DOHH2 (cell line): ENCODE measurements at regions not wholly inside any gene's neighbourhood (a gene's known extent, or its start where the extent isn't known, plus 50 kb on each side); places are given as distances from the start of the nearest gene placed in this dataset.

ENCODE experiments used
- H3F3A ChIP-seq: fragments of 200-600 bp; sonication (generic), shearing (Covaris generic); 2 replicates; pipeline ENCODE4 v1.6.0; 2016; ENCODE audit warnings: antibody characterized with exemption, mild to moderate bottlenecking; ENCODE audit not compliant: control insufficient read depth, insufficient read depth
- H3K27ac ChIP-seq: fragments of 200-600 bp; sonication (generic); 2 replicates; pipeline ENCODE4 v1.5.1; 2014; ENCODE audit warnings: low read depth, mild to moderate bottlenecking, low read length, moderate library complexity
- H3K27me3 ChIP-seq: fragments of 200-600 bp; sonication (generic); 2 replicates; pipeline ENCODE4 v1.6.1; 2014; ENCODE audit warnings: mild to moderate bottlenecking, low read length, mixed read lengths; ENCODE audit not compliant: control insufficient read depth
- H3K36me3 ChIP-seq: fragments of 200-600 bp; sonication (generic); 2 replicates; pipeline ENCODE4 v1.6.1; 2014; ENCODE audit warnings: mild to moderate bottlenecking, low read length, moderate library complexity, mixed read lengths; ENCODE audit not compliant: control insufficient read depth
- H3K4me1 ChIP-seq: fragments of 200-600 bp; sonication (generic); 2 replicates; pipeline ENCODE4 v1.6.1; 2014; ENCODE audit warnings: mild to moderate bottlenecking, low read length, mixed read lengths; ENCODE audit not compliant: control insufficient read depth
- H3K4me2 ChIP-seq: fragments of 200-600 bp; sonication (generic); 2 replicates; pipeline ENCODE4 v1.6.0; 2014; ENCODE audit warnings: mild to moderate bottlenecking, low read length, moderate library complexity
- H3K4me3 ChIP-seq: fragments of 200-600 bp; sonication (generic); 2 replicates; pipeline ENCODE4 v1.5.1; 2014; ENCODE audit warnings: mild to moderate bottlenecking, low read length, mixed read lengths
- H3K79me2 ChIP-seq: fragments of 200-600 bp; sonication (generic); 2 replicates; pipeline ENCODE4 v1.6.1; 2014; ENCODE audit warnings: mild to moderate bottlenecking, low read length, mixed read lengths; ENCODE audit not compliant: control insufficient read depth
- H3K9me2 ChIP-seq: fragments of 200-600 bp; sonication (generic); replicated peaks from 2 replicates; pipeline ENCODE4 v1.6.1; 2014; ENCODE audit warnings: mild to moderate bottlenecking, low read length, mixed read lengths; ENCODE audit not compliant: control insufficient read depth
- H3K9me3 ChIP-seq: fragments of 200-600 bp; sonication (generic); 2 replicates; pipeline ENCODE4 v1.6.1; 2014; ENCODE audit warnings: antibody characterized with exemption, low read length, mixed read lengths; ENCODE audit not compliant: control insufficient read depth, insufficient read depth
- H4K20me1 ChIP-seq: fragments of 200-600 bp; sonication (generic); 2 replicates; pipeline ENCODE4 v1.6.0; 2014; ENCODE audit warnings: low read depth, mild to moderate bottlenecking, antibody characterized with exemption, low read length, moderate library complexity; ENCODE audit not compliant: control insufficient read depth, insufficient read depth
- EZH2phosphoT487 ChIP-seq: fragments of 200-600 bp; sonication (generic); IDR thresholded peaks from 2 replicates; pipeline ENCODE4 v1.6.1; 2017; ENCODE audit warnings: borderline replicate concordance, mild to moderate bottlenecking, antibody characterized with exemption, low read length, moderate library complexity, mixed read lengths
- TF ChIP-seq, protein P1 (sequence below): fragments of 200-600 bp; sonication (generic); IDR thresholded peaks from one replicate; pipeline ENCODE4 v1.5.1; 2014; ENCODE audit warnings: antibody characterized with exemption, mild to moderate bottlenecking, low read depth, low read length; ENCODE audit not compliant: poor library complexity, severe bottlenecking

DNA sequence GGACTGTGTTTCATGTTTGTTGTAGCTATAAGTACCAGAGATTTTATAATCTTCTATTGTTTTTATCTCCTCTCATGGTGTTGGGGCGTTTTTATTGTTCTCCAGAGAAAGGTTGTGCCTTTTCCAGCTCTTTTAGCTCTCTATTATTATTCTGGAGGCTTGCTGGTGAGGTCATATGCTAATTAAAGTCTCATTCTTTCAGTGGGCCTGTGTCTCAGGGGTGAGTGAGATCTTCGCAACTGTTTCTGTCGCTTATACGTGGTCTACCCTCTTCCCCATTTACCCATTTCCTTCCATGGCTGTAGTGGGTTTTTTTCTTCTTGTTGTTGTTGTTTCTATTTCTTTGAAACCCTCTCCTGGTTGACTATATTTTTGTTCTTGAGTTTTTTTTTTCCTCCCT, 584.9 kb downstream of the TMEM182 start:
- Histone ChIP-seq H3K9me3 (no peaks in the 10 kb centered on the region), H3K36me3 (no peaks in the 10 kb centered on the region), H3K79me2 (no peaks in the 10 kb centered on the region), H3F3A (no peaks in the 10 kb centered on the region), H3K4me3 (no peak overlapping the region), H4K20me1 (no peaks in the 10 kb centered on the region), H3K27ac (no peak overlapping the region), H3K27me3 (no peaks in the 10 kb centered on the region), H3K9me2 (no peaks in the 10 kb centered on the region), H3K4me1 (no peaks in the 10 kb centered on the region), H3K4me2 (no peak overlapping the region)
- TF ChIP-seq, protein P1, sequence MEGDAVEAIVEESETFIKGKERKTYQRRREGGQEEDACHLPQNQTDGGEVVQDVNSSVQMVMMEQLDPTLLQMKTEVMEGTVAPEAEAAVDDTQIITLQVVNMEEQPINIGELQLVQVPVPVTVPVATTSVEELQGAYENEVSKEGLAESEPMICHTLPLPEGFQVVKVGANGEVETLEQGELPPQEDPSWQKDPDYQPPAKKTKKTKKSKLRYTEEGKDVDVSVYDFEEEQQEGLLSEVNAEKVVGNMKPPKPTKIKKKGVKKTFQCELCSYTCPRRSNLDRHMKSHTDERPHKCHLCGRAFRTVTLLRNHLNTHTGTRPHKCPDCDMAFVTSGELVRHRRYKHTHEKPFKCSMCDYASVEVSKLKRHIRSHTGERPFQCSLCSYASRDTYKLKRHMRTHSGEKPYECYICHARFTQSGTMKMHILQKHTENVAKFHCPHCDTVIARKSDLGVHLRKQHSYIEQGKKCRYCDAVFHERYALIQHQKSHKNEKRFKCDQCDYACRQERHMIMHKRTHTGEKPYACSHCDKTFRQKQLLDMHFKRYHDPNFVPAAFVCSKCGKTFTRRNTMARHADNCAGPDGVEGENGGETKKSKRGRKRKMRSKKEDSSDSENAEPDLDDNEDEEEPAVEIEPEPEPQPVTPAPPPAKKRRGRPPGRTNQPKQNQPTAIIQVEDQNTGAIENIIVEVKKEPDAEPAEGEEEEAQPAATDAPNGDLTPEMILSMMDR, result no peak
- TF ChIP-seq EZH2phosphoT487, result no peak

DNA sequence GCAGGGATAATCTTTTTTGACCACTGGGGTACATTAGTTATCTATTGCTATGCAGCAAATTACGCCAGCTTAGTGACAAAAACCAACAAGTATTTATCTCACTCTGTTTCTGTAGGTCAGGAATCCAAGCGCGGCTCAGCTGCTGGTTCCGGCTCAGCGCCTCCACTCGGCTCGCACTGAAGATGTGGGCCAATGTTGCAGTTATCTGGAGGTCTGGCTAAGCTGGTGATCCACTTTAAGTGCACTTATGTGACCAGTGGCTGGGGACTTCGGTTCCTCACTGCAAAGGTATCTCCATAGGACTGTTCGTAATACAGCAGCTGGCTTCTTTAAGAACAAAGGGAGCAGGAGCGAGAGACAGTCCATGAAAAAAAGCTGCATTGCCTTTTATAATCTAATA, 591.9 kb downstream of the TMEM182 start:
- TF ChIP-seq, protein P1, result no peak
- TF ChIP-seq EZH2phosphoT487, result no peak
- H3K79me2 ChIP-seq, result no peaks in the 10 kb centered on the region
- no peaks in the 10 kb centered on the region for H3K27me3 ChIP-seq
- H3K4me2 ChIP-seq, result no peak overlapping the region
- no peaks in the 10 kb centered on the region for H3K9me2 ChIP-seq
- H3K36me3 ChIP-seq, result no peaks in the 10 kb centered on the region
- H3K4me3 ChIP-seq, result no peak overlapping the region
- no peaks in the 10 kb centered on the region for H3F3A ChIP-seq
- H3K4me1 ChIP-seq, result no peaks in the 10 kb centered on the region
- H3K27ac ChIP-seq, result no peak overlapping the region
- H3K9me3 ChIP-seq, result no peaks in the 10 kb centered on the region
- no peaks in the 10 kb centered on the region for H4K20me1 ChIP-seq

- Histone ChIP-seq H3K4me3 (no peak overlapping the region), H3F3A (no peaks in the 10 kb centered on the region), H3K9me3 (no peaks in the 10 kb centered on the region), H3K36me3 (no peaks in the 10 kb centered on the region), H3K27me3 (no peaks in the 10 kb centered on the region), H3K4me2 (no peak overlapping the region), H3K9me2 (no peaks in the 10 kb centered on the region), H3K27ac (no peak overlapping the region), H3K4me1 (no peaks in the 10 kb centered on the region), H3K79me2 (no peaks in the 10 kb centered on the region), H4K20me1 (no peaks in the 10 kb centered on the region)
- TF ChIP-seq, protein P1, result no peak
- TF ChIP-seq EZH2phosphoT487, result no peak
These were observed 593.5 kb downstream of the TMEM182 start for GRCh38 chr2:103355287-103355686.

- H3K4me2 ChIP-seq, result no peak overlapping the region
- no peaks in the 10 kb centered on the region for H3K36me3 ChIP-seq
- H3K79me2 ChIP-seq, result no peaks in the 10 kb centered on the region
- H3F3A ChIP-seq, result no peaks in the 10 kb centered on the region
- no peaks in the 10 kb centered on the region for H3K4me1 ChIP-seq
- TF ChIP-seq, protein P1, result no peak
- TF ChIP-seq EZH2phosphoT487, result no peak
- no peaks in the 10 kb centered on the region for H3K9me2 ChIP-seq
- H3K4me3 ChIP-seq, result no peak overlapping the region
- H3K27me3 ChIP-seq, result no peaks in the 10 kb centered on the region
- H3K27ac ChIP-seq, result no peak overlapping the region
- no peaks in the 10 kb centered on the region for H4K20me1 ChIP-seq
- H3K9me3 ChIP-seq, result no peaks in the 10 kb centered on the region
These were observed 599.9 kb downstream of the TMEM182 start for GRCh38 chr2:103361712-103362111.
